ENCODE measurements at regions not wholly inside any gene's neighbourhood (a gene's known extent, or its start where the extent isn't known, plus 50 kb on each side); places are given as distances from the start of the nearest gene placed in this dataset.
A peak's percentile ranks its signal among the peaks of the same experiment; 100 is the strongest.

- DNase-seq: no peak
These were observed 111.4 kb upstream of the MBNL1 start for GRCh38 chr3:152157337-152157736.

- DNase-seq: no peak
These were observed 109.4 kb upstream of the MBNL1 start for GRCh38 chr3:152159328-152159727.

- no peak for DNase-seq
These were observed 108.2 kb upstream of the MBNL1 start for GRCh38 chr3:152160350-152161011.

- DNase-seq: no peak
These were observed 96.3 kb upstream of the MBNL1 start for GRCh38 chr3:152172460-152172859.

DNA sequence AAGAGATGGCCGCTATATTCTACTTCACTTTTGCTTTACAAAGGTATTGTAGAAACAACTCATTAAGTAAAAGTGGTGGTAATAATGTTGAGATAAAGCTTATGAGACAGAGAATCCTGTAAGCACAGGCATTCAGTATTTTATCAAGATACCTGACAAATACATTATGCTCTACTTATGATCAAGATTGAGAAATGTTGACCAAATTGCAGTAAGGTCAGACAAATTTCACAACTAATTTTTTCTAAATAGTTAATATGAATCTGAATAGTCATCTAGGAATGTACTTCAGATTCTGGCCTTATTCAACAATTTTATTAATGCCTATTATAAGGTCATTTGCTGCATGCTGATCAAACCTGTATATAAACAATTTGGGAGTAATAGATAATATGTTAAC lies 95.1 kb upstream of the MBNL1 start:
- no peak for DNase-seq

- DNase-seq: no peak
These were observed 93.7 kb upstream of the MBNL1 start for GRCh38 chr3:152174876-152175527.

GRCh38 chr3:152175528-152175889 lies 93.2 kb upstream of the MBNL1 start:
- DNase-seq: no peak

GRCh38 chr3:152176241-152176640 lies 92.5 kb upstream of the MBNL1 start:
- no peak for DNase-seq

DNA sequence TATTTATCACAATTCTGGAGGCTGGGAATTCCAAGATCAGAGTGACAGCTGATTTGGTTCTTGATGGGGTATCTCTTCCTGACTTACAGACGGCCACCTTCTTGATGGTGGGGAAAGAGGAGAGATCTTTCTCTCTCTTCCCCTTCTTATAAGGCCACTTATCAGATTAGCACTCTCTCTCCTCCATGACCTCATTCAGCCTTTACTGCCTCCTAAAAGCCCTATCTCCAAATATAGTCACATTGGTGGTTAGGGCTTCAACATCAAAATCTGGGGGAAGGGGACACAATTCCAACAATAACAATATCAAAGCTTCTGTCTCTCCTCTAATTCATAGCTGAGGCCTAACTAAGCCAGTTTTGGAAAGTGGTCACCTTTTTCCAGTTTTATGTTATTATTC lies 91.7 kb upstream of the MBNL1 start:
- no peak for DNase-seq

DNA sequence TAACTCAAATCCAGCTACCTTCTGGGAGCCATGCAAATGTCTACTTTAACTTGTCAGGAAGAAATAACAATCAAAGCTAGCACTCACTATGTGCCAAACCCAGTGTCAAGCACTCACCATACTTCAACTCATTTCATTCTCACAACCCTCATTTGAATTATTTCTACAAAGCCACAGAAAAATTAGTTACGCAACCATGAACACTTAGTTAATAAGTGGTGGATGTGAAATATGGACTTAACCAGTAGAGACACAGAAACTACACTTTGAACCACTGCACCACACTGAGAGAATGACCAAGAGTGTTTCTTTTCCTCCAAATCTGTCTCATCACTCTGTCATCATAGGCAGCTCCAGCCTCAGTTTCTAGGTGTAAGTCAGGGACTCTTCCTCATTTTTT lies 91.0 kb upstream of the MBNL1 start:
- no peak for DNase-seq

DNA sequence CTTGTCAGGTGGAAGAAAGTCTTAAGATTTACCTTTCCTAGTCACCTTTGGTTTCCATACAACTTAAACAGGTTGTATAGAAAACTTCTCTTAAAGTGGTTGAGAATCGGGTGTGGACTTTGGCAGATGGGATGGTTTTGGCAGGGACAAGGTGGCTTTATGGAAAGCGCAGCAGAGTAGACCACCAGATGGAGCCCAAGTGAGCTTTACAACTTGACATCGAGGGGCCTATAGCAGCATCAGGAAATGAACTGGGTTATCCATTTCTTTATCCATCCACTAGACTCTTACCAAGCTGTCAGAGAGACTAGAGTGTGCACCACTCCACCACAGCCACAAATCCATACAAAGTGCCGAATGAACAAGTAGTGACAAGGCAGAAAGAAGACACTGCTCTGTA lies 85.3 kb upstream of the MBNL1 start:
- peak; percentile 50 for DNase-seq

GRCh38 chr3:152184971-152185686 lies 83.6 kb upstream of the MBNL1 start:
- DNase-seq: no peak

DNA sequence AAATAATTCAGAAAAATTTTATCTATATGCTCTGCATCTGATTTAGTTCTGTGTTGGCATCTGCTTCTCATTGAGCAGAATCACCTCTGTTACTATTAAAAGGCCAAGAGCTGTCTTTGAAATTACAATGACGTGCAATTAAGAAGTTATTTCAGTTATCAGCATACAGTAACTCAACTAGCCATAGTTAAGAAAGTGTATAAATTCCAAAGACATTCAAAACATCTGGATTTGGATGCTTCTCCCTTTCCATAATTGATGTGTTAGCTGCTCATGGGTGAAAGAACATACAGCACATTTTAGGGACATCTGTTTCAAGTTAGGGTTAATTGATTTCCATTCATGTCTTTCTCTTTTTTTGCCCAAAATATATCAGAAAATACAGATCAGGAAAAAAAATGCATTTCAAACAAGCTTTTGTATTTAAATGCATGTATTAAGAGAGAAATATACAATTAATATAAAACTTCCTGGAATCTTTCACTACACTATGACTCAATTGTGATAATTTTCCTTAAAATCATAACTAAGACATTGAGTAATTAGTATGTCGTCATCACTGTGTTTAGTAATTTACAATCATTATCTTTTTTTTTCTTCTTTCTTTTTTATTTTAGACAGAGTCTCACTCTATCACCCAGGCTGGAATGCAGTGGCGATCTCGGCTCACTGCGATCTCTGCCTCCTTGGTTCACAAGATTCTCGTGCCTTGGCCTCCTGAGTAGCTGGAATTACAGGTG lies 82.7 kb upstream of the MBNL1 start:
- DNase-seq: no peak

GRCh38 chr3:152190636-152191183 lies 78.0 kb upstream of the MBNL1 start:
- DNase-seq: no peak

DNA sequence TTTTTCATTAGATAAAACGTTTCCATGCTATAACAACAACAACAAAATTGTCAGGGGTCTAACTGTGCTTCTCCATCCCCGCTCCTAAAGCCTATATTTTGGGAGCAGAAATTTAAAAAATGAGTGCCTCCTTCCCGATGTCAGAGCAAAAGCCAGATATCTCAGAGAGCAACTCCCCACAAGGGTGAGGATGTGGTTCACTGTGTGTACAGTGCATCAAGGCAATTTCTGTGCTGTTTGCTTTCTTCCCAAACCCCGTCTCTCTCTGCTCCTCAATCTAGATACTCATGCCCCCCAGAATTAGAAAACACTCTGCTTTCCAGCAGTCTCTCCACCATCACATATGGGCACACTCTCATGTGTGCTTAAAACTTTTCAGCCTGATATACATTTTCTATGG lies 76.7 kb upstream of the MBNL1 start:
- DNase-seq: no peak

DNA sequence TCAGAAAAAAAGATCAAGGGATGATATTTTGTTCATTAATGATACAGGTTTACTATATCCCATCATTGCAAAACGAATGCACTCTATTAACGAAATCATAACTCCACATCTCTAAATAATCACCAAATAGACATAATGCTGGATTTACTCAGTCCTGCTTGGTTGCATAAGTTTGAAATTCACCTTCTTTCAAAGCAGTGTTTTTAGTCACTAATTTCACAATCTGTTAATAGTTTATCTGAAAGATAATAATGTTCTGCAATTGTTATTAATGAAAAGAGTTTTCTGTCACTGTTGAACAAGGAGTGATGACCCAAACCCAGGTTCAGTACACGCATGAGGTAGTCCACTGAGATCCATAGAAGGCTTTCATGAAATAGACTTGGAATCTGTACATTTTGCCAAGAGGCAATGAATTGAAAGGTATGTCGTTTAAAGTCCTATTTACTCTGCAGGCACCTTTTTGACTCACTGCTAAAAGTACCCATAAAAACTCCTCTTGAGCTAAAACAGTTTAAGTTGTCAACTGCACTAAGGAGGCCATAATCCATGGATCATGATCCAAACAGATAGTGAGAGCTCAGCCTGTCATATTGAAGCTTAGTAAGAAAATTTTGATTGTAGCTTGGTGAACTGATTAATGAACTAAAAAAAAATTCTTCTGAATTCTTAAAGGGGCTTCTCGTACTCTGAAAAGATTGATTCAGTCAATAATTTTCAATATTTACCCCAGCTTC lies 75.6 kb upstream of the MBNL1 start:
- no peak for DNase-seq

DNA sequence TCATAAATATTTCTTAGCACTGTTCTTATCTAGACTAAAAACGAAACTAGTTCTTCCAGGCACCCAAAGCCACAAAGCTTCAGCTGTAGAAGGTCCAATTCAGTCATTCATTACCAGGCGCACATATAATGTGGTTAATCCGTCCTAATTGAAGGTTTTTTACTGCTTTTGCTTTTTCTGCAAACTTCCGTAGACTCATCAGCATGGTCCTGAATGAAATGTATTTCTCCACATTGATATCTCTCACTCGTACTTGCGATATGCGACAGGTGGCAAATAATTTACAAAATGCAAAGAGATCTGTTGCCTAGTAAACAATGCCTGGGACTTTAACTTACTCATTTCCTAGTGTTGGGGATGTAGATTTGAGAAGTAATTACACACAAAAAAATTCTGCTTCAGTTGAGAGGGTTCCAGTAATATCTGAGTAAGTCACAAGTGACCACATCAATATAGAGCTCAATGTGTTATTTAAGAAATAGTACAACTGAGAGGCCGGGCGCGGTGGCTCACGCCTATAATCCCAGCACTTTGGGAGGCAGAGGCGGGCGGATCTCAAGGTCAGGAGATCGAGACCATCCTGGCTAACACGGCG lies 75.0 kb upstream of the MBNL1 start:
- DNase-seq: no peak

DNA sequence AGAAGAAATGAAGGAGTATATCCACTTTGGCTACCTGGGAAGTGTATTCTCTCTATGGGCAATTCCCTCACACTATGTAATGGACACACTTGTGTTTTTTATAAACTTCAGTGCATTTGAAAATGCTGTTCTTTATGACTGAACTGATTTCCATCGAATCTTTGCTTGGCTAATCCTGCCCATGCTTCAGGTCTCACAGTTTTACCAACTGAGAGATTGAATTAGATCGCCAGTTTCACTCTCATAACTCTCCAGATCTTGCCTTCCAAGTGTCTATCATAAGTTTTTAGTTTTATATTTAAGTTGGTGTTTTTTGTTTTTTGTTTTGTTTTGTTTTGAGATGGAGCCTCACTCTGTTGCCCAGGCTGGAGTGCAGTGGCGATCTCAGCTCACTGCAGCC lies 73.5 kb upstream of the MBNL1 start:
- no peak for DNase-seq

GRCh38 chr3:152196782-152197181 lies 71.9 kb upstream of the MBNL1 start:
- DNase-seq: no peak

GRCh38 chr3:152197451-152197850 lies 71.3 kb upstream of the MBNL1 start:
- no peak for DNase-seq

DNA sequence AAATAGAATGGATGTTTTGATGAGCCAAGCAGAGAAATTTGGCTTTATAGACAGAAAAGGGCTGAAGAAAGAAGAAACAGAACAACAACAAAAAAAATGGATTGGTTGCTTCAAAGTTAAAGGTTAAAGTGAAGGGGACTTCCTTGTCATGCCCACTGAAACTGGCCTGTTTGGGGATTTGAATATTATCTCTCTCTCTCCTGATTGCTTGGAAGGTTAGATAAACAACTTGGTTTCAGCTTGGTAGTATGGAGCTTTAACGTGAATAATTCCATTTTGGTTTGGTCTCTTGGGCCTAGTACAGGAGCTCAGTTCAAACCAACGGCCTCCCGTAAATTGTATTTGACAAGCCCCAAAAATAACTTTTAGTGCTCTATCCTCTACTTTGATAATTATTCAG lies 70.8 kb upstream of the MBNL1 start:
- no peak for DNase-seq

DNA sequence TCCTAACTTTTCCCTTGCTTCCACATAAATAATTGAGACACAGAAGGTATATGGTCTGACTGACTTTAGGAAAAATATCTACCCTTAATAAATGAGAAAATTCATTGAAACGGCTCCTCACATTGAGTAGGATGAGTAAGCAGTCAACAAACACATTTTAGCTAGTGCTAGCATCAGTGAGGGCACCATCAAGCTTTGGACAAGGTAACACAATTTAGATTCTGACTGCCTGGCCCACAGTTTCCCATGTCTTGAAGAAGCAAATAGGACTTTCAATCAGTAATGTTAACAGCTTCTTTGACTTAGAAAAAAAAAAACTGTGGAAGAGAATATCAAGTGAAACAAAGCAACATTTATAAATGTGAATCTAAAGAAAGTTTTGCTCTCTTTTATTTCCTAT lies 70.1 kb upstream of the MBNL1 start:
- DNase-seq: no peak
